ENCODE measurements at regions not wholly inside any gene's neighbourhood (a gene's known extent, or its start where the extent isn't known, plus 50 kb on each side); places are given as distances from the start of the nearest gene placed in this dataset.
"Not testable (repeated sequence)": the region's sequence is repeated elsewhere in the genome, so short reads cannot be mapped to it uniquely, and the experiment has no call there.

DNA sequence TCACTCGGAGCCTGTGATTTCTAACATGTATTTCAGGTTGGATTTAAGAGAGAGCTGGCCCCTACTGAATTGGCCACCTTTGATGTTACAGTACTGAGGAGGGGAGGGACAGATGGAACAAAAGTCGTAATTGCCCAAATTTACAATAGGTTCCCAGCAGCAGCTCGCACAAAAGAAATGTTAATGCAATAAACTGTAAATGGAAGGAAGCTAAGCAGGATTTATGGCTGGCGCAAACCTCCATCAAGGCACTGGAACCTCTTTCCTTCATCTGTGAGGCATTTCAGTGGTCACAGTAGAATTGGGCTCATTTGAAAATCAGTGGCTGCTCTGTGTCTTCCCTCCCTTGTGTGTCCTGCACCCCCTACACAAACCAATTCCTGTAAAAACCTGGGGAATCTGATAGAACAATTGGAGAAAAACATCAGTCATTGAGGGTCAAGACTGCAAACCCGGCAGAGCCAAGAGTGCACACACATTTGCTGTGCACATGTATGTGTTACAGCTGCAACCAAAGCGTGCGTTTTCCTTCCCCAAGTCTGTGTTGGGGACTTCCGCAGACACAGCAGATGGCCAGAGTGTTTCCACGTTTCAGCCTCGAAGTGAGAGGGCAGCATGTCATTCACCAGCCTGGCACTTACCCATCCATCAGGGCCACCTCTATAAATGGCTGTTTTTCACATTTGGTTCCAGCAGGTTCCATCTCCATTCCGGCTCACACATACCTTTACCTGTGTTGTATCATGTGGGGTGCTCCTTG is 192.8 kb downstream of the TM9SF2 start:
- DNase-seq = no peak

DNA sequence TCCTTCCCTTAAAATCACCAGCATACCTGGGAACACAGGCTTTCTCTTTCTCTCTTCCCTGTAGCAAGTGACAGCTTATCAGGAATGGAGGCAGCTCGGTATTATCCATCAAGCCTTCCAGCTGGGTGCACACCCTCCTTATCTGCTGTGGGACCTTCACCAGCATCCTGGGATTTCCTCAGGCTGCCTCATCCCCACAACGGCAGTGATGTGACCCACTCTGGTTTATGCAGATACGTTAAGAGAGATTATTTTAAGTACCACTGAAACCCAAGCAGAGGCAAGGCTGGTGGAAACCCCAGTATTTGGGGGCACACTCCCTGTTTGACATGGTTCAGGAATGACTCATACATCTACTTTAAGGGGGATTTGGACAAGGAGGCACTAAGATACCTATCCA is 192.1 kb downstream of the TM9SF2 start:
- DNase-seq = no peak

DNA sequence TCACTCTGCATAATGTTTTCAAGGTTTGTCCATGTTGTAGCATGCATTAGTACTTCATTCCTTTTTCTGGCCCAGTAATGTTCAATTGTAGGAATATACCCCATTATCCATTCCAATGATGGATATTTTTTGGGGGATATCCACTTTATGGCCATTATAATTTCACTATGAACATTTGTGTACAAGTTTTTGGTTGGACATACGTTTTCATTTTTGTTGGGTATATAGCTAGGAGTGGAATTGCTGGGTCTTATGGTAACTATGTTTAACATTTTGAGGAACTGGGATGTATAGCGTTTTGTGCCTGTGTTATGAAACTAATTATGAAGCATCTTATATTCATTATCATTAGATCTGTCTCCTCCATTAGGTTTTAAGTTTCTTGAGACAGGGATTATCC is 191.6 kb downstream of the TM9SF2 start:
- no peak for DNase-seq

DNA sequence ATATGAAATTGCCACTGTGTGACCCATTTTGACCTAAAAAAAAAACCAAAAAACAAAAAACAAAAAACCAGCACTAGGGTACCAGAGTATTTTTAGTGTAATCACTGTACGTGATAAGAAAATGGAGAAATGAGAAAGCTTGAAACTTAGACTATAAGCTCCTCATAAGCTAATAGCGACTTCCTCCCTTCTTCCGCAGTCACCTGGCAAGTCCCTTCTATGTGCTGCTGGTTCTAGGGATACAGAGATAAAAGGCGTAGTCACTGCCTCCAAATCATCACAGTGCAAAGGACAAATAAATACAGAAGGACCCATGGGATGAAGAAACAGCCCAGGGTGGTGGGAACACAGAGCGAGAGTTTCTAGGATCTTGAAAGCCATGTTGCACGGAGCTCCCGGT is 190.3 kb downstream of the TM9SF2 start:
- DNase-seq = no peak

DNA sequence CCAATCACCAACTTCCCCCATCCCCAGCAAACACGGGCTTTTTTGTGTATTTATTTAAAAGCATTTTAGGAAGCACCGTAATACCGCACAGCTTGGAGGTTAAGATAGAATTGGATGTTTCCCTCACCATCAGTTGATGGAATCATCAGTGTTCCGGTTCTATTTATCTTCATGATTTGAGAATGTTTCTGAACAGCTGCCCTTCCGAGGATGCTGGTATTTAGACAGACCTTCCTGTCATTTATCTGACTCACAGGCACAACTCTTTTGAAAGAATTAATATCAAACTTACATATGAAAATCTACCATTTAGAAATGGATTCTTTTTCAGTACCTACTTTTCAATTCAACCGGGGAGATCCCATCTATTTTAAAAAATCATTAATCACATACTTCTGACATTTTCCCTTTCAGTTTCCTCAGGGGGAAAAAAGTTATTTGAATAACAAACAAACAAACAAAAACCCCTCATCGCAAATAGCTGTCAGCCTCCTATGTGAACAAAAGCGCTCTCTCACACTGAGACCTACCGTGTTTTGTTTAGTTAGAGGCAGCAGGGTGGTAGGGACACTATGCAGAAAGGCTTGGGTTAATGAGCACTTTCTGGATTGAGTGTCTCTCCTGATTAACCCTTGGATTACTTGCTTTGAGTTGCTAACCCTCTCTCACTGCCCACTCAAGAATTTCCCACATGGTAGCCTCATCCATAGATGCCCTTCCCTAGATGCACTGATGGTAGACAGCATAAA is 189.3 kb downstream of the TM9SF2 start:
- DNase-seq = no peak

DNA sequence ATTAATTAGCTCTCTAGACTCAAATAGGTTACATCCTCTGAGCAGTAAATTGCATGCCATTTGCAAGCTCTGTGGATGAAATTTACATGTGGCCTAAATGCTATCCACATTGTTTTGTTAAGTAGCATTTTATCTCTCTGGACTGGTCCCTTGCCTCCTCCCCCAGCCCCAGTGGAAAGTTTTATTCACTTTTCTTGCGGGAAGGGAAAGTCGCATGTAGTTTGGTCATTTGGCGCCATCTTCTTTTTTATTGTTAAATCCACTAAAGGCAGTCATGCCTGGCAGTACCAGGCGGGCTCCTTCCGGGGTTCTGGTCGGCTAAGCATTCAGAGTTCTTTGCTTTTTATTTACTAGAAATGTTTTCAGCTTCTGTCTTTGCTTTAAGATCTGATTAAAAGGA is 188.7 kb downstream of the TM9SF2 start:
- no peak for DNase-seq

DNA sequence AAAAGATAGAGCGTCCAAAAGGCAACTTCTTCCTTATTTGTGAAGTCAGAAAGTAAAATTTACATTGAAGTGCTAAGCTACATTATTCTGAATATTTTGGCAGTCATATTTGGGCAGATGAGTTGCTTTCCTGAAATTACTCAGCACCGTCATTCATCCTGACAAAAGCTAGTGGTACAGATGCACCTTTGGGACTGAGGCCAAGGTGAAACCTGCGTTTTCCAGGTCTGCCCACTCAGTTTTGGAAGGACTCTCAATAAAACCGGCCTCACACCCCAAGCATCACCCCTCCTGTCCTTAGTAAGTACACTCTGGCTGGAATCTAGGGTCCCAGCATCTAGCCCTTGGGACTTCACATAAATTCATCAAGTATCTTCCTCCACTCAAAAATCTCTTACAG is 187.5 kb downstream of the TM9SF2 start:
- no peak for DNase-seq

DNA sequence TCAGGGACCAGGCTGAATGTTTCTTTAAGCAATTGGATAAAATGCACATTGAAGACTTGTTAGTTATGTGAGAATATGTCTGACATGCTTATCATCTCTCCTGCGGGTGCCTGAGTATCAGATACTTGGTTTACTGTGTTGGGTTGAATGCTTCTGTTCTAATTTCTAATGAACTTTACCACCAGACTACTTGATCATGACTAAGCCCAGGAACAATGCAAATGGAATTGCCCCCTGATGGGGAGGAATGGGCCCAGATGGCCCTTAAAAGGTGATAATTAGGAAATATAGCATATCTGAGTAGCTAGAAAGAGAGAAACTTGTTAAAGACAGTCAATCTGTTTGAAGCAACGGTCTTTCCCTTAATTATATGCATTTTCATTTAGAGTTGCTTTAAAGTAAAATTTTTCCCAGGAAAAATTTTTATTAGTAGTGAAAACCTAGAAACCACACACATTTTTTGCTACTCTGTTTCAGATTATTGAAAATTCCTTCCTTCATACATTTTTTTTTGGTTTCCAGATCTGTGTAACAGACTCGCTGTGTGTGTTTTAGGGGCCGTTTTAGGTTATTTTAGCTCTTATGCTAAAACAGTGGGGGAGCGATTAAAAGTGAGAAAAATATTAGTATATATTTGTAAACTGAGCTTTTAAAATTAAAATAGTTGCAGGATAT is 186.6 kb downstream of the TM9SF2 start:
- DNase-seq = no peak

DNA sequence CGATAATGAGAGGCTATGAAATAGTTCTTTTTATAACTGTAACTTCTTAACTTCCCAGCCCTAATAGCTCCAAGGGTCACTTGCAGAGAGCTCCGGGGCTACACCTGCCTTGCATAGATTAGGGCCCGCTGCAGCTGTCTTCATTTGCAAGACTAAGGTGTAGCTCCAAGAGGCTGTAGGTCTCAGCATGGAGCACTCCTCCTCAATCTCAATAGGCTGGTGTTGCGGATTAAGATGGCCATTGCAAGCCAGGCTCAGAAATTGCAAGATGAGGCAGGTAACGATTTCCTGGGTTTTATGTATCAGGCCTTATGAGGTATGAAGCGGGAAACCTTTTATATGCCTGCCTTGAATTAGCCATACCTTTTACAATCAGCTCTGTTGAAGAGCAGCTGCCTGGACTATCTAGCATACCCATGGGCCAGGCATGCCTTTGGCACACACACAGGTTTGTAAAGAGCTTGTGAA is 185.7 kb downstream of the TM9SF2 start:
- no peak for DNase-seq

DNA sequence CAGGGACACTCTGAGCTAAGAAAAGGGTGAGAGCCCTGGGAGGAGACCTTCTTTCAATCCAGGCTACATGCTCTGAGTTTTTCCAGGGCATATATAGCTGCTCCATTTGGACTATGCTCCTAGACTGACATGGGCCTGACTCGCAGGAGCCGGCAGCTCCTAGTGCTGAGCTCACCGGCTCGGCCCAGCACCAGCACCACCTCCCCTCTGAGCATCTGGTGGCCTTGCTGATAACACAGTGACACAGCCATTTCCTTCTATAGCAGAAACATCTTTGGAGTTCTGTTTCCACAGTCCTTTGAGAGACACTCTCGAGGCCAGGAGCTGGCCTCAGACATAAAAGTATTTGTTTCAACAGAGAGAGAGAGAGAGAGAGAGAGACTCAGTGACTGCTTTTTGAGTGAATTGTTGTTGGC is 184.9 kb downstream of the TM9SF2 start:
- no peak for DNase-seq

DNA sequence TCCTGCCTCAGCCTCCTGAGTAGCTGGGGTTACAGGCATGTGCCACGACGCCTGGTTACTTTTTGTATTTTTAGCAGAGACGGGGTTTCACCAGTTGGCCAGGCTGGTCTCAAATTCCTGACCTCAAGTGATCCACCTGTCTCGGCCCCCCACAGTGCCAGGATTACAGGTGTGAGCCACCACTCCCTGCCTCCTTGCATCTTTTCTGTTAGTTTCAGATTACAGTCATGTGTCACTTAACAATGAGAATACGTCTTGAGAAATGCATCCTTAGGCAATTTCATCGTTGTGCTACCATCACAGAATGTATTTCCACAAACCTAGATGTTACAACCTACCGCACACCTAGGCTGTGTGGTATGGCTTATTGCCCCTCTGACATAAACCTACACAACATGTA is 180.4 kb downstream of the TM9SF2 start:
- DNase-seq = no peak

DNA sequence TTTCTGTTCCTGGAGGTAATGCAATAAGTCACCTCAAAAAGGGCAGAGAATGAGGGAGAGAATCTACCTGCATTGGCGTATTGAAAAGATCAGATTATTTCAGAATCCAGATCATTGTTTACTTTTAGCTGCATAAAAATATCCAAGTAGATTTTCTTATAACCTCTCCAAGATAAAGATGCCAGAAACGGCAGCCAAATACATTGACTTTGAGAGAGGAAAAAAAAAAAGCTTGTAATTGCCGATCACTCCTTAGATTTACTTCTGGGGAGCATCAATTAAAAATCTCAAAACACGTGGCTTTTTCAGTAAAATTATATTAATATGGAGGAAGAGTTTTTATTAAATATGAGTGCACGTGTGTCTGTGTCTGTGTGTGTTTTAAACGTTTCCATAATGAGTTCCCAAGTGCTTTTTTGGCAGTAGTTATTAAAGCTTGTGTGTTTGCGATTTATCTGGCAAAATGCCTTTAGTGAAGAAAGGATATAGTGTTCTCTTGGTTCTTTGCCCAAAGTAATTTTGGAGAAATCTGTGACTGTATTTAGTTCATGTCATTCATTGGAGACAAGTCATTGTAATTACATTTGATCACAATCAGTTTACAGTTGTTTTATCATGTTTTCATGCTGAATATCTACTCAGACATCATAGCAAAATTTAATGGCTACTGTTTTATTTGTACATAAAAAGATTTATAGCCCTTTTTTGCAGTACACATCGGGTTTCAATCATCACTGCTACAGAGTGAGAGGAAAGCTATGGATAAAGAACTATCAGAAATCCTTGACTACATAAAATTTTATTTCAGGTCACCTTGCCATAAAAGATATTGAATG is 176.1 kb downstream of the TM9SF2 start:
- DNase-seq = no peak

DNA sequence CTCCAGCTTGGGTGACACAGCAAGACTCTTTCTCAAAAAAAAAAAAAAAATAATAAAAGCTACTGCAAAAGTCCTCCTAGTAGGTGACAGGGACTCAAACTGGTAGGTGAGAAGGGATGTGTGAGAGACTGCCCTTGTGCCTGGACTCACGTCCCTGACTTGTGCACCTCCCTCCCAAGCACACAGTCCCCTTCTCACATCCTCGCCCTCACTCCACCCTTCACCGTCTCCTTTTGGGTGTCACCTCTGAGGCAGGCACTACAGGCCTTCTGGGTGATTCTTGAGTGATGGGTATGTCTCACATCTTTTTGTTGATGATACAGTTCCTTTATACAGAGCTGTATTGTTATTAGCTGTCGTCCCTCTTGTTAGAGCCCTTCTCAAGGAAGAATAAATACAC is 170.5 kb downstream of the TM9SF2 start:
- no peak for DNase-seq

DNA sequence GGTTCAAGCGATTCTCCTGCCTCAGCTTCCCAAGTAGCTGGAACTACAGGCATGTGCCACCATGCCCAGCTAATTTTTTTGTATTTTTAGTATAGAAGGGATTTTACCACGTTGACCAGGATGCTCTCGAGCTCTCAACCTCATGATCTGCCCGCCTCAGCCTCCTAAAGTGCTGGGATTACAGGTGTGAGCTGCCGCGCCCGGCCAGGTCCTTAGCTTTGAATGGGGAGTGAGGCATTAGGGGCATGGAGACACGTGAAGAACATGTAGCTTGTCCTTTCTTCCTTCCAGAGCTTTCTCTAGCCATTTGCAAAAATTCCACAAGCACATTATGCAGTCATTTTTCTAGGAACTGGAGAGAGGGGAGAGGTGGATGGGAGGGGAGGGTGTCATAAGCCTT is 167.8 kb downstream of the TM9SF2 start:
- not testable (repeated sequence) for DNase-seq

DNA sequence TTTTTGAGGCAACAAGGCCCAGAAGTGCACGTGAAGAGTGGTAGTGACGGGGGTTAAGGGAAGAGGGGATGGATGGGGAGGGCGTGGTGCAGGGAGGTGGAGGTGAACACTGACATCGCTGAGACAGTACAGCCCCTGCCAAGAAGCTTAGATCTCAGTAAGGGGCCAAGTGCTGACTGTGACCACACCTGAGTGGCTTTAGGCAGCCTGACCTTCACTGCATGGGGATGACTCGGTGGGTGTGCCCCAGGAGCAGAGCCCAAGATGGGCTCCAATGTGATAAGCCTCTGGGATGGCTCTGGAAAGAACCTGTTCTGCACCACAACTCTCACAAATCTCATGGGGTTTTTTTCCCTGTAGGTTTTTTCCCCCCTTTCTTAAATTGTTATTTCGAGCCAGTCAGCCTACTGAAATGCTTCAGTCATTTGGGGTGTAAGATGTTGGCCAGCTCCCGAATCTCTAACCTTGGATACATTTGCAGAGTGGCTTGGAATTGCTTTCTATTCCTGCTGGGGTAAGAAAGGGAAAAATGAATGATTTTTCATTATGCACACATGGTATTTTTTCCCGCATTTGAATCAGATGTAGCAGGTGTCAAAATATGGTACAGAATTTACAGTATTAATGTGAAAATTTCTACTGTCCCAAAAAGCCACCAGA is 165.0 kb downstream of the TM9SF2 start:
- DNase-seq = no peak

DNA sequence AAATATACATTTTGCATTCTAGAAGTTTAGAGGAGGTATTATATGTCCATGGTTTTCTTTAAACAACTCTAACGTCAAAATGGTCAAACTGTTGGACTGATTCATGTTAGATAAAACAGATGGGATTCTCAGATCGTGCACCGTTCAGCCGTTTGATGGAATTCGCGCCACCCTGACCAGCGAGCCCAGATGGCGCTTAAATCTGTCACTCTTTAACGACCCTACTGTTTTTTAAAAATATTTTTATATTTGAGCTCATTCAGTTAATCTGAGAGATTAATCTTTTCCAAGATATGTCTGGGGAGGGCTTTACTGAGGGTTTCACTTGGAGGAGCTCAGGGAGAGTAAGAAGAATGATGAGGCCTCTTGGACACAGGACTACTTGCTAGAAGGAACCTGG is 164.4 kb downstream of the TM9SF2 start:
- DNase-seq = no peak

DNA sequence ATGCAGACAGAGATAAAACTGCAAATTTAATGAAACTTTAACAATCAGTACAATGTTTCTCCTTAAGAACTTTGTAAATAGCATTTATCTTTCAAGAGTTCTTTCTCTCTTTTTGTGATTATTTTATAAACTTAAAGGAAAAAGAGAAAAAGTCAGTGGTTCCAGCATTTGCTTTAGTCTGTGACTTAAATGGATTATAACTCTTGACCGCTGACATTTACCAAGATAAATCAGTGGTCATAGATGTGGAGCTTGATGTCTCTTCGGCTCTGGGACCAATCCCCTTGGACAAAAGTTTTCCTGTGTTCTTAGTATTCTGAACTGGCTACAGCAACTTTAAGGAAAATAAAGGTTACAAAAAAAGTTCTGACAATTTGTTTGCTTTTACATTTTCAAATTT is 162.6 kb downstream of the TM9SF2 start:
- DNase-seq = no peak

DNA sequence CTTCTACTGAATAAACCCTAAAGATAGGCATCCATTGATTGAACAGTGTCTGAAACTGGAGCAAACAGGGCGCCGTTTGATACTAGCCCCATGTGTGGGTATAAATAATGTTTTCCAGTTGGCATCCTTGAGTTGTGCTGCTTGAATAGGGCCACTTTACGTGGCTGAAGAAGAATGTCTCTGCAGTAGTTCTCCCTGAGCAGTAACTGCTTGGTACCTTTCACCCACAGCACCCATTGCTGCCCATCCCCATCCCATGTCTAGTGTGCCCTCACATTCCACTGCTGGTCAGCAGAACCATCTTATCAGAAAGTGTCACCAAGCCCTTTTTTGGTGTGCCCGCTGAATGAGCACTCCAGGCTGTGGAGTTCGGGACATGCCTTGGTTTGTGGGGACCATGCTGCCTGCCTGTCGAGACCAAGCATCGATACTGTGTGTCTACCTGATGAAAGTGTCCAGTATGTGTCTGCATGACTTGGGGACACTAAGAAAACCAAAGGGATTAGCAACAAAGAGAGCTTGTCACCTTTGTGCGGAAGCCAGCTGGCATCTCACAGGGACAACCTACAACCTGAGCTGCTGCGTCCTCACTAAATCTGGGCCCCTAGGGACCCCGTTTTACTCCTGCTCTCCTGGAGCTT is 162.0 kb downstream of the TM9SF2 start:
- DNase-seq = no peak

DNA sequence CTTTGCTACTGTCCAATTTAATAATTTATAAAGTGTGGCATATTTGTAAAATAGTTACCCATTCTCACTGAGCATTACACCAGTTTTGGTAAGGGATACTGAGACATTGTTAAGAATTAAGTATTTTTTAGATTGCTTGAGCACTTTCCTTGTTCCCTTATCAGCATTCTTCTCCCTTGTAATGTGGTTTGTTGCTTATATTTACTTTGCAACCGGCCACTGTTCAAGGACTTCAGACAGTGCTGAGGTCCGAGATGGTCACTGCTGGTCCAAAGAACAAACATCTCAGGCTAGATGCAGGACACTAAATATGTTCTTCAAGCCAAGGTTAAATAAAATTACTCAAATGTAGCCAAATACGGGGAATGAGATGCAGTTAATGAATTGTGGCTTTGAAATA is 161.4 kb downstream of the TM9SF2 start:
- DNase-seq = no peak

DNA sequence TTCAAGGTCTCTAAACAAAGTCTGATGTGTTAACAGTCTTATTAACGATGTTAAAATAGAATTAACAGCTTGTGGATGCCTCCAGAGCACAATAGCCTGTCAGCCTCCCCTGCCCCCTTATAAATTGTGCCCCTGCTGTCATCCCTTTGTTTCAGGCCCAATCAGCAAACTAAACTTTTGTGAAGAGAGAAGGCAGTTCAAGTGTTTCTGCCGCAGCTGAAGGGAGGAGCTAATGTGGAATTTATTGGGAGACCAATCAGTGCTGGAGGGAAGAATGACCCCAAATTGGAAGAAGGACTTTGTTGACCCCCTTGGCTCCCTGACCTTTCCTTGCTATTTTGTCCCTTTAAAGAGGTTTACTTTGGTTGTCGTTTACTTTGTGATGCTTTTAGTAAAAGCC is 160.5 kb downstream of the TM9SF2 start:
- DNase-seq = no peak

DNA sequence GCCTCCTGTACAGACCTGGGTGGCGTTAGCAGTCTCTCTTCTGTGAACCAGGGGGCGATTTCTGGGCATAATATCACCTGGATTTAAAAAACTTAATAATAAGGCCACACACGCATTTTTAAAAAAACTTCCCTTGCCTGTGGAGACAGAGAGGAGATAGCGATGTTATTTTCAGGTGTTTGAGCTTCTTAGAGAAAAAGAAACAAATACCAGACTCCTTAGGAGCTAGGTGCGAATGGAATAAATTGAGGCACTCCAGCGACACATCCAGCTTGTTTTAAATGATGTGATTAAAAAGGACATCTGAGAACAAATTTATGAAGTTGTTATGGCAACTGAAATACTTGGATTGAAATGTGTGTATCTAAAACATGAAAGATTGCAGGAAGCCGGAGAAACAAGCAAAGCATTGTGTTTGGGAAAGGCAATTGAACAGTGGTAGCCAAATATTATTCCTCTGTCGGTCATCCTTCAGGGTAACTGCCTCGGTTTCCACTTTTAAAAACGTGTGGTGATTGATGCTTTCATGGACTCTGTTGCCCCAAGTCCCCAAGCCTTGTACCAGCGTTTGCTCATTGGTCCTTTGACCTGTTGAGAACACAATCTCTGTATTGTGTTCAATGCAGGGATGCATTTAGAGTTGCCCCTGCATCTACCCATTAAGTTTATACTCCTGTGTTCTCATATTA is 158.7 kb downstream of the TM9SF2 start:
- DNase-seq = no peak

All from stimulated activated CD4-positive, alpha-beta T cell treated with anti-CD3 and anti-CD28 coated beads, Interleukin-4, amount 100 ng/mL, for 1 hour (primary cell).